GM12878 (cell line): ENCODE measurements at regions not wholly inside any gene's neighbourhood (a gene's known extent, or its start where the extent isn't known, plus 50 kb on each side); places are given as distances from the start of the nearest gene placed in this dataset.

Source experiments
- ATAC-seq: fragments of 200-7000 bp; cut with Tn5 transposase; 3 replicates; pipeline ENCODE4 v1.9.1; 2020; ENCODE audit warnings: mild to moderate bottlenecking, moderate library complexity
- BruUV-seq: library from RNA; stranded (reverse); fragments of 400-500 nt; replicated peaks from 2 replicates; lab custom pipeline; 2021; lab: Mats Ljungman, UMichigan
- CTCF ChIA-PET: fragments of 300-600 bp; sonication (Branson Sonifier 250); formaldehyde crosslinking; extraction: SDS; loops from one replicate; lab custom pipeline; 2021; ENCODE audit warnings: inconsistent platforms; lab: Yijun Ruan, JAX
- POLR2A ChIA-PET: fragments of 350-600 bp; formaldehyde crosslinking; extraction: SDS; loops from one replicate; lab custom pipeline; 2021; ENCODE audit warnings: inconsistent platforms; lab: Charles Lee
- RAD21 ChIA-PET: fragments of 300-600 bp; sonication (Branson Sonifier 250); formaldehyde crosslinking; loops from one replicate; lab custom pipeline; 2023; ENCODE audit warnings: antibody characterized with exemption; ENCODE audit not compliant: unreplicated experiment; lab: Charles Lee
- SMC1A ChIA-PET: fragments of 300-600 bp; sonication (Branson Sonifier 250); formaldehyde crosslinking; loops from one replicate; lab custom pipeline; 2023; ENCODE audit not compliant: unreplicated experiment, uncharacterized antibody; lab: Charles Lee
- DNase-seq: peaks from one replicate; pipeline ENCODE4 v3.0.0-alpha.2; 2011; ENCODE audit warnings: low read depth, low spot score
- FAIRE-seq: peaks from 3 replicates; lab custom pipeline; 2011; peaks lifted over from hg19 to GRCh38; lab: Jason Lieb, UNC
- H2AFZ ChIP-seq: 2 replicates; pipeline ENCODE4 v1.6.0; 2011; ENCODE audit warnings: low read depth, low read length, control low read depth; ENCODE audit not compliant: control insufficient read depth
- H3K27ac ChIP-seq: 2 replicates; pipeline ENCODE4 v1.5.1; 2011; ENCODE audit warnings: control low read depth; ENCODE audit not compliant: control insufficient read depth, insufficient read depth
- H3K27me3 ChIP-seq, 2 experiments: replicated peaks in 1 of 2; 2 replicates each; pipeline versions ENCODE4 v1.6.0 to v1.6.1; 2011; ENCODE audit warnings: low read length in 1 of 2; ENCODE audit not compliant: control insufficient read depth in 2 of 2, insufficient read depth in 2 of 2
- H3K36me3 ChIP-seq, 2 experiments: 2 replicates each; pipeline ENCODE4 v1.5.1; 2011; ENCODE audit warnings: low read length in 1 of 2; ENCODE audit not compliant: control insufficient read depth in 2 of 2, insufficient read depth in 2 of 2
- H3K4me1 ChIP-seq: 2 replicates; pipeline ENCODE4 v1.6.1; 2011; ENCODE audit warnings: mild to moderate bottlenecking, low read length, moderate library complexity, mixed read lengths; ENCODE audit not compliant: control insufficient read depth, insufficient read depth
- H3K4me2 ChIP-seq: 2 replicates; pipeline ENCODE4 v1.6.0; 2011; ENCODE audit warnings: control low read depth; ENCODE audit not compliant: control insufficient read depth, insufficient read depth
- H3K4me3 ChIP-seq: fragments of 200-600 bp; sonication (generic); 2 replicates; pipeline ENCODE4 v1.5.1; 2016
- H3K79me2 ChIP-seq: 2 replicates; pipeline ENCODE4 v1.6.0; 2011; ENCODE audit warnings: low read length; ENCODE audit not compliant: control insufficient read depth, insufficient read depth
- H3K9ac ChIP-seq: 2 replicates; pipeline ENCODE4 v1.8.0; 2011; ENCODE audit warnings: low read length, control low read depth, mixed read lengths; ENCODE audit not compliant: control insufficient read depth, insufficient read depth
- H3K9me3 ChIP-seq: replicated peaks from 3 replicates; pipeline ENCODE4 v1.5.1; 2011; ENCODE audit warnings: mild to moderate bottlenecking, low read length; ENCODE audit not compliant: control insufficient read depth, insufficient read depth
- H4K20me1 ChIP-seq: 2 replicates; pipeline ENCODE4 v1.6.0; 2011; ENCODE audit not compliant: control insufficient read depth, insufficient read depth
- BHLHE40 ChIP-seq, 2 experiments: fragments of 450-650 bp in 1 of 2; IDR thresholded peaks; 2 replicates each; pipeline ENCODE4 v1.6.1; 2011 to 2017; ENCODE audit warnings: low read depth in 2 of 2, borderline replicate concordance in 1 of 2, improper control_type of control experiment in 1 of 2, low read length in 1 of 2, mild to moderate bottlenecking in 1 of 2
- CBX3 ChIP-seq: fragments of 200-600 bp; sonication (generic); IDR thresholded peaks from 2 replicates; pipeline ENCODE4 v1.6.1; 2016; ENCODE audit warnings: low read depth, borderline replicate concordance
- DPF2 ChIP-seq: fragments of 450-650 bp; IDR thresholded peaks from 2 replicates; pipeline ENCODE4 v1.6.1; 2017; ENCODE audit warnings: mild to moderate bottlenecking
- ELK1 ChIP-seq: IDR thresholded peaks from 2 replicates; pipeline ENCODE4 v1.6.1; 2012; ENCODE audit warnings: low read depth, low read length, improper control_type of control experiment
- EZH2 ChIP-seq: IDR thresholded peaks from 2 replicates; pipeline ENCODE4 v1.6.1; 2012; ENCODE audit warnings: low read depth, mild to moderate bottlenecking, control low read depth, inconsistent platforms, low read length, borderline replicate concordance; ENCODE audit not compliant: control insufficient read depth
- HDGF ChIP-seq: fragments of 450-650 bp; IDR thresholded peaks from 2 replicates; pipeline ENCODE4 v1.6.1; 2016; ENCODE audit warnings: antibody characterized with exemption
- IRF5 ChIP-seq: fragments of 450-650 bp; IDR thresholded peaks from 2 replicates; pipeline ENCODE4 v1.6.1; 2017; ENCODE audit warnings: borderline replicate concordance
- NFXL1 ChIP-seq: fragments of 450-650 bp; IDR thresholded peaks from 2 replicates; pipeline ENCODE4 v1.6.1; 2017; ENCODE audit warnings: antibody characterized with exemption, mild to moderate bottlenecking, borderline replicate concordance
- NKRF ChIP-seq: fragments of 450-650 bp; conservative IDR thresholded peaks from 2 replicates; pipeline ENCODE4 v1.6.1; 2017; ENCODE audit warnings: mild to moderate bottlenecking, moderate library complexity
- RAD21 ChIP-seq: IDR thresholded peaks from 2 replicates; pipeline ENCODE4 v1.6.1; 2011; ENCODE audit warnings: mild to moderate bottlenecking, low read depth, low read length, moderate library complexity; ENCODE audit not compliant: insufficient read depth
- SMAD1 ChIP-seq: fragments of 450-650 bp; IDR thresholded peaks from 2 replicates; pipeline ENCODE4 v1.6.1; 2018; ENCODE audit warnings: mild to moderate bottlenecking, low read depth; ENCODE audit not compliant: partially characterized antibody
- SP1 ChIP-seq: IDR thresholded peaks from one replicate; pipeline ENCODE4 v1.6.1; 2011; ENCODE audit warnings: low read depth, low read length
- SPI1 ChIP-seq: IDR thresholded peaks from 2 replicates; pipeline ENCODE4 v1.6.1; 2011; ENCODE audit warnings: low read depth, mild to moderate bottlenecking, low read length, moderate library complexity, borderline replicate concordance; ENCODE audit not compliant: insufficient read depth
- TCF7 ChIP-seq: IDR thresholded peaks from 2 replicates; pipeline ENCODE4 v1.6.1; 2014; ENCODE audit warnings: antibody characterized with exemption, borderline replicate concordance
- USF2 ChIP-seq: IDR thresholded peaks from 2 replicates; pipeline ENCODE4 v1.6.1; 2011; ENCODE audit warnings: low read depth, low read length, improper control_type of control experiment, borderline replicate concordance
- YBX1 ChIP-seq: fragments of 450-650 bp; IDR thresholded peaks from 2 replicates; pipeline ENCODE4 v1.6.1; 2016; ENCODE audit warnings: antibody characterized with exemption
- WGBS: methylation state at CpG from one replicate; pipeline ENCODE4 v1.1.6; 2016; ENCODE audit warnings: low lambda C conversion rate; ENCODE audit not compliant: insufficient replicate concordance, insufficient coverage; ENCODE audit errors: missing lambda C conversion rate; 5-methylcytosine and 5-hydroxymethylcytosine counted together
- in situ Hi-C: fragments of 300-500 bp; cut with MboI; formaldehyde crosslinking; loops from 9 replicates; pipeline ENCODE4 v1.14.3; 2018; ENCODE audit warnings: mixed read lengths
- intact Hi-C: fragments of 100-400 bp; cut with micrococcal nuclease; formaldehyde crosslinking; loops from one replicate; pipeline ENCODE4 v1.14.2; 2022; ENCODE audit not compliant: unreplicated experiment

GRCh38 chrX:13147733-13148132 is 103.3 kb upstream of the FAM9C start (continued):
- TF ChIP-seq ELK1 (no peak), USF2 (no peak)

- intact Hi-C loops = no loop called here
- no peak for ATAC-seq
- no peaks in the 10 kb centered on the region for H3K4me1 ChIP-seq
- no peaks in the 10 kb centered on the region for H3K36me3 ChIP-seq
- CTCF ChIA-PET = no interaction called here
- H4K20me1 ChIP-seq = no peaks in the 10 kb centered on the region
- H3K4me2 ChIP-seq = no peak overlapping the region
- no TSS peak for BruUV-seq
- no peak for DNase-seq
- no peak overlapping the region for H3K9ac ChIP-seq
- H3K27ac ChIP-seq = no peak overlapping the region
- peaks cover under 1% of the 10 kb centered on the region; the same call in 1 of the 3 replicates for H3K9me3 ChIP-seq
- SMC1A ChIA-PET = interaction anchor here (0.5 to 1.5 kb wide), 2 partner anchors 15 to 36 kb away, joined by 3 to 4 read pairs; no protein-coding TSS in a partner anchor
- H3K27me3 ChIP-seq = no peaks in the 10 kb centered on the region
- no peak overlapping the region for H3K4me3 ChIP-seq
- WGBS = 89% methylated on average over 3 of the region's 3 CpGs
- no peak overlapping the region for H2AFZ ChIP-seq
- RAD21 ChIA-PET = no interaction called here
- no peaks in the 10 kb centered on the region for H3K79me2 ChIP-seq
- in situ Hi-C loops = no loop called here
- POLR2A ChIA-PET = no interaction called here
- FAIRE-seq = no peak
- no peak for TF ChIP-seq RAD21
- TF ChIP-seq HDGF = no peak
- TF ChIP-seq EZH2 = no peak
- no peak for TF ChIP-seq IRF5
- TF ChIP-seq SPI1 = no peak
- TF ChIP-seq YBX1 = no peak
- TF ChIP-seq DPF2 = no peak
- no peak for TF ChIP-seq SMAD1
- TF ChIP-seq BHLHE40 (IDR thresholded peaks at IDR 0.05; ENCODE audit: borderline replicate concordance in 1 of 2, low read depth in 2 of 2, low read length in 1 of 2) = no peak
- TF ChIP-seq NKRF = no peak
- TF ChIP-seq SP1 = no peak
- TF ChIP-seq NFXL1 = no peak
- TF ChIP-seq CBX3 = no peak
- no peak for TF ChIP-seq TCF7
Measured at GRCh38 chrX:13147147-13147546, 102.7 kb upstream of the FAM9C start.
